ENCODE measurements at regions not wholly inside any gene's neighbourhood (a gene's known extent, or its start where the extent isn't known, plus 50 kb on each side); places are given as distances from the start of the nearest gene placed in this dataset.

DNA sequence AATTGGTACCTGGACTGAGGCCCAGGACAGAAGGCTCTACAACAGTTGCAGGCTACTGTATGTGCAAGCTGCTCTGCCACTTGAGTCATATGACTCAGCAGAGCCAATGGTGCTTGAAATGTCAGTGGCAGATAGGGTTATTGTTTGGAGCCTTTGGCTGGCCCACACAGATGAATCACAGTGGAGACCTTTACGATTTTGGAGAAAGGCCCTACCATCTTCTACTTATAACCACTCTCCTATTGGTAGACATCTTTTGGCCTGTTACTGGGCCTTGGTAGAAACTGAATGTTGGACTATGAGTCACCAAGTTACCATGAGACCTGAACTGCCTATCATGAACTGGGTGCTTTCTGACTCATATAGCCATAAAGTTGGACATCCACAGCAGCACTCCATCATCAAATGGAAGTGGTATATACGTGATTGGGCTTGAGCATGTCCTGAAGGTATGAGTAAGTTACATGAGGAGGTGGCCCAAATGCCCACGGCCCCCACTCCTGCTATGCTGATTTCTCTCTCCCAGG, 88.9 kb upstream of the NRXN1 start:
- Histone ChIP-seq H3K4me3 (no peak overlapping the region), H3K4me1 (ENCODE audit: insufficient read depth) (no peaks in the 10 kb centered on the region), H3K27me3 (no peaks in the 10 kb centered on the region), H3K36me3 (no peaks in the 10 kb centered on the region), H3K27ac (no peak overlapping the region), H3K9me3 (no peaks in the 10 kb centered on the region)
- no peak for DNase-seq
- TF ChIP-seq, protein P1, sequence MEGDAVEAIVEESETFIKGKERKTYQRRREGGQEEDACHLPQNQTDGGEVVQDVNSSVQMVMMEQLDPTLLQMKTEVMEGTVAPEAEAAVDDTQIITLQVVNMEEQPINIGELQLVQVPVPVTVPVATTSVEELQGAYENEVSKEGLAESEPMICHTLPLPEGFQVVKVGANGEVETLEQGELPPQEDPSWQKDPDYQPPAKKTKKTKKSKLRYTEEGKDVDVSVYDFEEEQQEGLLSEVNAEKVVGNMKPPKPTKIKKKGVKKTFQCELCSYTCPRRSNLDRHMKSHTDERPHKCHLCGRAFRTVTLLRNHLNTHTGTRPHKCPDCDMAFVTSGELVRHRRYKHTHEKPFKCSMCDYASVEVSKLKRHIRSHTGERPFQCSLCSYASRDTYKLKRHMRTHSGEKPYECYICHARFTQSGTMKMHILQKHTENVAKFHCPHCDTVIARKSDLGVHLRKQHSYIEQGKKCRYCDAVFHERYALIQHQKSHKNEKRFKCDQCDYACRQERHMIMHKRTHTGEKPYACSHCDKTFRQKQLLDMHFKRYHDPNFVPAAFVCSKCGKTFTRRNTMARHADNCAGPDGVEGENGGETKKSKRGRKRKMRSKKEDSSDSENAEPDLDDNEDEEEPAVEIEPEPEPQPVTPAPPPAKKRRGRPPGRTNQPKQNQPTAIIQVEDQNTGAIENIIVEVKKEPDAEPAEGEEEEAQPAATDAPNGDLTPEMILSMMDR (IDR thresholded peaks at IDR 0.05) = no peak
- TF ChIP-seq POLR2A (IDR thresholded peaks at IDR 0.05) (no peak), EP300 (IDR thresholded peaks at IDR 0.05) (no peak)
- WGBS, 3 donors = 80 to 89% (median 81%) methylated on average over 3 of the region's 3 CpGs
- intact Hi-C loops (cut with DNase I) = no loop called here

DNA sequence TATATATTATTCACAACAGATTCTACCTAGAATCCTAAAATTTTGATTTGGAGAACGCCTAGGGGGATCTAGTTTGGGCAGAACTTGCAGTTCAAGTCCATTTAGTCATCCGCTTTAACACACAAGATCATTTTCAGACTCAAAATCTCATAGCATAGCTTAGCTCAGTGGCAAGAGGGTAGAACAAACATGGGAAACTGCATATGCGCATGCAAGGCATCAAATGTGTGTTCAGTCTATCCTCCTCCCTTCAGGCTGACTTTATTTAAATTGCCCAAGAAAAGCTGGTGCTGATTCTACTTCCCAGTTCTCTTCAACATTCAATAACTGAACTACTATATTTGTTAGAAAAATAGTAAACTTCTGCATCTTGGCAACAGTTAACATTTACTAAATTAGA, 79.6 kb upstream of the NRXN1 start:
- WGBS, 3 donors = 90 to 94% (median 92%) methylated on average over 3 of the region's 3 CpGs

DNA sequence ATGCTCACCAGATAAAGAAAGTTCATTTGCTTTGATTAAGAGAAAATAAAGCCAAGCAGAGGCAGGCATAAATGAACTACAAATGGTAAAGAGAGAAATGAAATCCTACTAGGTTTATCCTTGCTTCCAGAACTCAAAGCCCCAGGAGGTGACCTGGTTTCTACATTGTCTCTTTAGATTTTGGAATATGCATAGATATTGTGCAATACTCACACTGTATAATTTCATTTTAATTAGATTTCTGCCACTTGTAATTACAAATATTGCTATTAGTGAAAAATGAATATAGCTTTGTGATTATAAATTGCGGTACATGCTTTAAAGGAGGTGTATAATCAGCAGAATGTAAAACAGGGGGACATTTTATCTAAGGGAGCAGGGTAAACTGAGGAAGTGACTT, 76.9 kb upstream of the NRXN1 start:
- intact Hi-C loops (cut with DNase I) = no loop called here
- Histone ChIP-seq H3K4me3 (no peak overlapping the region), H3K27ac (no peak overlapping the region), H3K9me3 (no peaks in the 10 kb centered on the region), H3K27me3 (no peaks in the 10 kb centered on the region), H3K4me1 (ENCODE audit: insufficient read depth) (no peaks in the 10 kb centered on the region), H3K36me3 (no peaks in the 10 kb centered on the region)
- DNase-seq = no peak
- 95 to 100% (median 98%) methylated on average over 1 of the region's 1 CpG for WGBS, 3 donors
- TF ChIP-seq POLR2A (IDR thresholded peaks at IDR 0.05) = no peak
- TF ChIP-seq, protein P1 (IDR thresholded peaks at IDR 0.05) = no peak
- no peak for TF ChIP-seq EP300 (IDR thresholded peaks at IDR 0.05)

More for the DNA sequence above, 79.6 kb upstream of the NRXN1 start:
- H3K4me3 ChIP-seq = no peak overlapping the region
- TF ChIP-seq, protein P1 (IDR thresholded peaks at IDR 0.05) = no peak
- TF ChIP-seq POLR2A (IDR thresholded peaks at IDR 0.05) = no peak
- no peaks in the 10 kb centered on the region for H3K4me1 ChIP-seq (ENCODE audit: insufficient read depth)
- intact Hi-C loops (cut with DNase I) = no loop called here
- H3K27ac ChIP-seq = no peak overlapping the region
- no peak for DNase-seq
- no peaks in the 10 kb centered on the region for H3K36me3 ChIP-seq
- H3K27me3 ChIP-seq = no peaks in the 10 kb centered on the region
- no peaks in the 10 kb centered on the region for H3K9me3 ChIP-seq

DNA sequence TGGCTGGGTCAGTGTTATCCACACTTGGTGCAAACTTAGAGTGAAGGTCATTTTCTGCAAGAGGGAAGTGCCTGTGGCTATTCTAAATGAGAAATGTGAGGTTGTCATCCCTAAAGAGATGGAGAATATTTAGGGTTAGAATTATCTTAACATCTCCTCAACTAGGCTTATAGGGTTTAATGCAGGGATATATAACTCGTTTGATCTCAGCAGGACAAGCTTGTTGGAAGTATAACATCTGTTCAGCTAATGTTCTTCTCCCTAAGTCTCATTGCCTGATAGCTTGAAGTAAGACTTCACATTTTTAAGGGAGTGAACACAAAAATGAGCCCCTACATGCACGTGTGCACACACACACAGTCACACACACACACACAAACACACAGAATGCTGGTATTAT, 75.9 kb upstream of the NRXN1 start:
- H3K27me3 ChIP-seq = no peaks in the 10 kb centered on the region
- H3K4me1 ChIP-seq (ENCODE audit: insufficient read depth) = no peaks in the 10 kb centered on the region
- H3K27ac ChIP-seq = no peak overlapping the region
- no peaks in the 10 kb centered on the region for H3K9me3 ChIP-seq
- H3K36me3 ChIP-seq = no peaks in the 10 kb centered on the region
- TF ChIP-seq EP300 (IDR thresholded peaks at IDR 0.05) (no peak), POLR2A (IDR thresholded peaks at IDR 0.05) (no peak)
- TF ChIP-seq, protein P1 (IDR thresholded peaks at IDR 0.05) = no peak
- intact Hi-C loops (cut with DNase I) = no loop called here
- DNase-seq = no peak
- no peak overlapping the region for H3K4me3 ChIP-seq
- WGBS, 3 donors = 38 to 47% (median 45%) methylated on average over 2 of the region's 2 CpGs
